OCI-LY3 (cell line): ENCODE measurements at regions not wholly inside any gene's neighbourhood (a gene's known extent, or its start where the extent isn't known, plus 50 kb on each side); places are given as distances from the start of the nearest gene placed in this dataset.

Experiments used
- EZH2phosphoT487 ChIP-seq: fragments of 200-600 bp; shearing (Covaris generic); IDR thresholded peaks from 2 replicates; pipeline ENCODE4 v1.6.1; 2018; ENCODE audit warnings: antibody characterized with exemption, mixed run types, low read depth
- TF ChIP-seq, protein P1 (sequence below): fragments of 200-600, 300-600 bp; sonication (generic); IDR thresholded peaks from 2 replicates; pipeline ENCODE4 v1.5.1; 2014; ENCODE audit warnings: antibody characterized with exemption, low read length, low read depth

DNA sequence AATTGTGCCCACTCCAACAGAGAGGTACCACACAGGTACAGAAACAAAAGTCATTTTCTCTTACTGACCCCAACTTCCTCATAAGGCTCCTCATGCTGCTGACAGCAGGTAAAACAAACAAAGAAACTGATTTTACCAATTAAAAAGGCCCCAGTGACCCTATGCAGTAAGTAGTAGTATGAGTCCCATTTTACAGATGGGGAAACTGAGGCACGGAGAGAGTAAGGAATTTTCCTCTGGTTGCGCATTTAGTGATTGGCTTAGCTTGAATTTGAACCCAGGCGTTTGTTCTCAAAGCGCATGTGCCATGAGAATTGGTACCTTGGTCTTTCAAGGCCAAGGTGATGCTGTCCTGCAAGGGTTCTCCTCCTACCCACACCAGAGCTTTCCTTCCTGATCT, 66.1 kb upstream of the ZBTB40 start:
- TF ChIP-seq, protein P1, sequence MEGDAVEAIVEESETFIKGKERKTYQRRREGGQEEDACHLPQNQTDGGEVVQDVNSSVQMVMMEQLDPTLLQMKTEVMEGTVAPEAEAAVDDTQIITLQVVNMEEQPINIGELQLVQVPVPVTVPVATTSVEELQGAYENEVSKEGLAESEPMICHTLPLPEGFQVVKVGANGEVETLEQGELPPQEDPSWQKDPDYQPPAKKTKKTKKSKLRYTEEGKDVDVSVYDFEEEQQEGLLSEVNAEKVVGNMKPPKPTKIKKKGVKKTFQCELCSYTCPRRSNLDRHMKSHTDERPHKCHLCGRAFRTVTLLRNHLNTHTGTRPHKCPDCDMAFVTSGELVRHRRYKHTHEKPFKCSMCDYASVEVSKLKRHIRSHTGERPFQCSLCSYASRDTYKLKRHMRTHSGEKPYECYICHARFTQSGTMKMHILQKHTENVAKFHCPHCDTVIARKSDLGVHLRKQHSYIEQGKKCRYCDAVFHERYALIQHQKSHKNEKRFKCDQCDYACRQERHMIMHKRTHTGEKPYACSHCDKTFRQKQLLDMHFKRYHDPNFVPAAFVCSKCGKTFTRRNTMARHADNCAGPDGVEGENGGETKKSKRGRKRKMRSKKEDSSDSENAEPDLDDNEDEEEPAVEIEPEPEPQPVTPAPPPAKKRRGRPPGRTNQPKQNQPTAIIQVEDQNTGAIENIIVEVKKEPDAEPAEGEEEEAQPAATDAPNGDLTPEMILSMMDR = no peak
- TF ChIP-seq EZH2phosphoT487 = no peak
